Trophoblast cell (in vitro differentiated cells and primary cell): ENCODE measurements at regions not wholly inside any gene's neighbourhood (a gene's known extent, or its start where the extent isn't known, plus 50 kb on each side); places are given as distances from the start of the nearest gene placed in this dataset.

Source experiments
- DNase-seq, 2 donors: peaks; one replicate each; pipeline ENCODE4 v3.0.0-alpha.2; 2016
- H2AFZ ChIP-seq: 2 replicates; pipeline ENCODE4 v1.6.1; 2013; ENCODE audit warnings: low read length, moderate library complexity, mild to moderate bottlenecking; ENCODE audit not compliant: insufficient read depth, poor library complexity
- H2AK5ac ChIP-seq: 2 replicates; pipeline ENCODE4 v1.6.1; 2013; ENCODE audit warnings: mild to moderate bottlenecking, low read length
- H2BK120ac ChIP-seq: 2 replicates; pipeline ENCODE4 v1.6.1; 2013; ENCODE audit warnings: low read length, mild to moderate bottlenecking, moderate library complexity; ENCODE audit not compliant: insufficient read depth, poor library complexity
- H2BK12ac ChIP-seq: 2 replicates; pipeline ENCODE4 v1.6.1; 2013; ENCODE audit warnings: mild to moderate bottlenecking, low read length, moderate library complexity
- H2BK5ac ChIP-seq: 2 replicates; pipeline ENCODE4 v1.6.1; 2013; ENCODE audit warnings: low read length, low read depth, moderate library complexity, mild to moderate bottlenecking; ENCODE audit not compliant: poor library complexity
- H3K14ac ChIP-seq: 2 replicates; pipeline ENCODE4 v1.6.1; 2013; ENCODE audit warnings: mild to moderate bottlenecking, low read length
- H3K18ac ChIP-seq: 2 replicates; pipeline ENCODE4 v1.6.1; 2013; ENCODE audit warnings: mild to moderate bottlenecking, low read length
- H3K23ac ChIP-seq: 2 replicates; pipeline ENCODE4 v1.6.1; 2013; ENCODE audit warnings: low read length
- H3K27ac ChIP-seq: 2 replicates; pipeline ENCODE4 v1.5.1; 2013; ENCODE audit warnings: low read depth, mild to moderate bottlenecking, inconsistent platforms, low read length, moderate library complexity
- H3K27me3 ChIP-seq: 2 replicates; pipeline ENCODE4 v1.6.1; 2013; ENCODE audit warnings: inconsistent platforms, mild to moderate bottlenecking, low read length, moderate library complexity; ENCODE audit not compliant: insufficient read depth
- H3K36me3 ChIP-seq, 2 experiments: 1 replicate in 1 of 2; 2 replicates in 1 of 2; pipeline ENCODE4 v1.6.1; 2013; ENCODE audit warnings: low read length in 2 of 2, mild to moderate bottlenecking in 2 of 2, moderate library complexity in 1 of 2; ENCODE audit not compliant: insufficient read depth in 2 of 2, control insufficient read depth in 1 of 2
- H3K4ac ChIP-seq: 2 replicates; pipeline ENCODE4 v1.6.1; 2013; ENCODE audit warnings: low read depth, mild to moderate bottlenecking, low read length, moderate library complexity
- H3K4me1 ChIP-seq, 2 experiments: 1 replicate in 1 of 2; 2 replicates in 1 of 2; pipeline ENCODE4 v1.6.1; 2013; ENCODE audit warnings: low read length in 2 of 2, mild to moderate bottlenecking in 2 of 2, moderate library complexity in 1 of 2; ENCODE audit not compliant: insufficient read depth in 2 of 2, control insufficient read depth in 1 of 2
- H3K4me2 ChIP-seq: 2 replicates; pipeline ENCODE4 v1.6.1; 2013; ENCODE audit warnings: inconsistent platforms, mild to moderate bottlenecking, low read length, moderate library complexity
- H3K4me3 ChIP-seq: 2 replicates; pipeline ENCODE4 v1.5.1; 2013; ENCODE audit warnings: mild to moderate bottlenecking, low read depth, low read length, inconsistent platforms
- H3K79me1 ChIP-seq: one replicate; pipeline ENCODE4 v1.6.1; 2013; ENCODE audit warnings: low read length
- H3K79me2 ChIP-seq: 2 replicates; pipeline ENCODE4 v1.6.1; 2013; ENCODE audit warnings: low read length, mild to moderate bottlenecking; ENCODE audit not compliant: control insufficient read depth, insufficient read depth, poor library complexity
- H3K9ac ChIP-seq: 2 replicates; pipeline ENCODE4 v1.6.1; 2013; ENCODE audit warnings: mild to moderate bottlenecking, low read length
- H3K9me3 ChIP-seq: 2 replicates; pipeline ENCODE4 v1.6.1; 2013; ENCODE audit warnings: low read depth, mild to moderate bottlenecking, control low read depth, inconsistent platforms, low read length; ENCODE audit not compliant: insufficient read depth
- H4K12ac ChIP-seq: 2 replicates; pipeline ENCODE4 v1.6.1; 2013; ENCODE audit warnings: low read depth, mild to moderate bottlenecking, low read length, moderate library complexity
- H4K8ac ChIP-seq: 2 replicates; pipeline ENCODE4 v1.6.1; 2013; ENCODE audit warnings: low read depth, mild to moderate bottlenecking, low read length, moderate library complexity
- H4K91ac ChIP-seq: one replicate; pipeline ENCODE4 v1.6.1; 2013; ENCODE audit warnings: low read depth, mild to moderate bottlenecking, low read length, moderate library complexity
- WGBS: extraction: QIAGEN DNeasy Blood & Tissue Kit; methylation state at CpG from one replicate; pipeline ENCODE4 v1.1.7; 2013; ENCODE audit warnings: missing lambda C conversion rate; ENCODE audit not compliant: insufficient read length, insufficient coverage; ENCODE audit errors: extremely low coverage; 5-methylcytosine and 5-hydroxymethylcytosine counted together

- no peak overlapping the region for H3K4me2 ChIP-seq
- no peaks in the 10 kb centered on the region for H3K27me3 ChIP-seq
- H3K36me3 ChIP-seq: no peaks in the 10 kb centered on the region
- H4K12ac ChIP-seq: no peak overlapping the region
- no peaks in the 10 kb centered on the region for H3K79me1 ChIP-seq
- H4K91ac ChIP-seq: no peak overlapping the region
- H2AFZ ChIP-seq: no peak overlapping the region
- no peaks in the 10 kb centered on the region for H3K4me1 ChIP-seq
- H2BK12ac ChIP-seq: no peak overlapping the region
- H3K4me3 ChIP-seq: no peak overlapping the region
- H3K9ac ChIP-seq: no peak overlapping the region
- no peaks in the 10 kb centered on the region for H3K9me3 ChIP-seq
- H4K8ac ChIP-seq: no peak overlapping the region
- no peaks in the 10 kb centered on the region for H3K79me2 ChIP-seq
- H3K4ac ChIP-seq: no peak overlapping the region
- no peak overlapping the region for H2BK5ac ChIP-seq
- no peak for DNase-seq
- H2AK5ac ChIP-seq: no peak overlapping the region
- H3K23ac ChIP-seq: no peak overlapping the region
- H2BK120ac ChIP-seq: no peak overlapping the region
- H3K18ac ChIP-seq: no peak overlapping the region
- no CpG with 5 or more reads among the region's 1 CpG for WGBS
- no peak overlapping the region for H3K27ac ChIP-seq
- no peak overlapping the region for H3K14ac ChIP-seq
Measured at GRCh38 chr1:79785964-79786363, 779.4 kb upstream of the ADGRL4 start.

DNA sequence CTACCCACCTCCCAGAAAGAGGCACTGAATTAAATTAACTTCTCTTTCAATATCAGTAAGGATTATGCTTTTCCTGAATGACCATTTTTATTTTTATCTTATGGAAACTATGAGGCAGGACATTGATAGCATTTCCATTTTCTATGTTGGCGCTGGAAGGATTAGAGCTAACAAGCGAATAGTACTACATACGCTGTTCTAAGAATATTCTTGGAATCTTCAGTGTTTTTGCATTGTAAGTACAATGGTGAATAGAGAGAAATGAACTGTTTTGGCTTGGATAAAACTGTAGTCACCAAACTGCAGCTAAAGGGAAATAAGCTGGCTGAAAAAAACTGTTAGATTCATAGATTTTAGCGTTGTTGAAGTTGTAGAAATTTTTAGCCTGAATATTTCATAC lies 779.0 kb upstream of the ADGRL4 start:
- Histone ChIP-seq H2AK5ac (no peak overlapping the region), H3K9me3 (no peaks in the 10 kb centered on the region), H3K4me3 (no peak overlapping the region), H2BK12ac (no peak overlapping the region), H3K18ac (no peak overlapping the region), H3K14ac (no peak overlapping the region), H3K23ac (no peak overlapping the region), H4K91ac (no peak overlapping the region), H3K79me1 (no peaks in the 10 kb centered on the region), H2AFZ (no peak overlapping the region), H3K79me2 (no peaks in the 10 kb centered on the region), H3K4ac (no peak overlapping the region), H2BK120ac (no peak overlapping the region), H3K9ac (no peak overlapping the region), H2BK5ac (no peak overlapping the region), H4K12ac (no peak overlapping the region), H4K8ac (no peak overlapping the region), H3K27ac (no peak overlapping the region), H3K4me1 (no peaks in the 10 kb centered on the region), H3K4me2 (no peak overlapping the region), H3K36me3 (no peaks in the 10 kb centered on the region), H3K27me3 (no peaks in the 10 kb centered on the region)
- no CpG with 5 or more reads among the region's 4 CpGs for WGBS
- no peak for DNase-seq

- WGBS: no CpG with 5 or more reads among the region's 3 CpGs
- DNase-seq: peak in 1 of 2 donors; percentile 20
- no peak overlapping the region for H2BK5ac ChIP-seq
Measured at GRCh38 chr1:79781261-79781660, 774.7 kb upstream of the ADGRL4 start.

GRCh38 chr1:79777481-79778219 lies 771.1 kb upstream of the ADGRL4 start:
- Histone ChIP-seq H3K14ac (no peak overlapping the region), H3K18ac (no peak overlapping the region), H2AK5ac (no peak overlapping the region), H2BK120ac (no peak overlapping the region), H4K12ac (no peak overlapping the region), H3K27ac (no peak overlapping the region), H3K23ac (no peak overlapping the region), H3K36me3 (no peaks in the 10 kb centered on the region), H3K4ac (no peak overlapping the region), H4K91ac (no peak overlapping the region), H2BK5ac (no peak overlapping the region), H3K9ac (no peak overlapping the region), H3K4me1 (no peaks in the 10 kb centered on the region), H4K8ac (no peak overlapping the region), H3K9me3 (no peaks in the 10 kb centered on the region), H3K79me2 (no peaks in the 10 kb centered on the region), H3K4me2 (no peak overlapping the region), H3K27me3 (no peaks in the 10 kb centered on the region), H2BK12ac (no peak overlapping the region), H3K4me3 (no peak overlapping the region), H3K79me1 (no peaks in the 10 kb centered on the region), H2AFZ (no peak overlapping the region)
- WGBS: no CpG with 5 or more reads among the region's 2 CpGs
- no peak for DNase-seq

More at GRCh38 chr1:79781261-79781660, 774.7 kb upstream of the ADGRL4 start:
- Histone ChIP-seq H3K27ac (no peak overlapping the region), H4K91ac (no peak overlapping the region), H4K12ac (no peak overlapping the region), H3K27me3 (no peaks in the 10 kb centered on the region), H3K9me3 (no peaks in the 10 kb centered on the region), H2AK5ac (no peak overlapping the region), H3K23ac (no peak overlapping the region), H3K4me3 (no peak overlapping the region), H3K4me1 (no peaks in the 10 kb centered on the region), H3K14ac (no peak overlapping the region), H3K9ac (no peak overlapping the region), H2BK120ac (no peak overlapping the region), H4K8ac (no peak overlapping the region), H3K4ac (no peak overlapping the region), H3K79me1 (no peaks in the 10 kb centered on the region), H2BK12ac (no peak overlapping the region), H3K4me2 (no peak overlapping the region), H3K79me2 (no peaks in the 10 kb centered on the region), H3K18ac (no peak overlapping the region), H2AFZ (no peak overlapping the region), H3K36me3 (no peaks in the 10 kb centered on the region)
